Activated CD4-positive, alpha-beta memory T cell treated with anti-CD3 and anti-CD28 coated beads, Interleukin-2, amount 10 ng/mL, durations not matched to agents 7 days and 5 days (primary cell): ENCODE measurements at regions not wholly inside any gene's neighbourhood (a gene's known extent, or its start where the extent isn't known, plus 50 kb on each side); places are given as distances from the start of the nearest gene placed in this dataset.
"Not testable (repeated sequence)": the region's sequence is repeated elsewhere in the genome, so short reads cannot be mapped to it uniquely, and the experiment has no call there.

Source experiments
- CTCF ChIA-PET: fragments of 350-600 bp; sonication (Branson Sonifier 250); formaldehyde crosslinking; loops from one replicate; lab custom pipeline; 2021; ENCODE audit warnings: antibody characterized with exemption, inconsistent platforms; lab: Charles Lee
- POLR2A ChIA-PET: fragments of 350-600 bp; sonication (Branson Sonifier 250); formaldehyde crosslinking; loops from one replicate; lab custom pipeline; 2021; ENCODE audit warnings: antibody characterized with exemption; lab: Charles Lee
- DNase-seq: peaks from one replicate; pipeline ENCODE4 v3.0.0-alpha.2; 2020
- H3K27ac Mint-ChIP-seq: one replicate; pipeline ENCODE4 v1.8.0; 2021; ENCODE audit warnings: mild to moderate bottlenecking, mixed read lengths
- H3K27me3 Mint-ChIP-seq: one replicate; pipeline ENCODE4 v1.8.0; 2021; ENCODE audit warnings: mixed read lengths
- H3K36me3 Mint-ChIP-seq: one replicate; pipeline ENCODE4 v1.8.0; 2021; ENCODE audit warnings: low read depth, mixed read lengths
- H3K4me1 Mint-ChIP-seq: one replicate; pipeline ENCODE4 v1.8.0; 2021; ENCODE audit warnings: mixed read lengths
- H3K4me3 Mint-ChIP-seq: one replicate; pipeline ENCODE4 v1.8.0; 2021; ENCODE audit warnings: mild to moderate bottlenecking, mixed read lengths
- H3K9me3 Mint-ChIP-seq: one replicate; pipeline ENCODE4 v1.8.0; 2021; ENCODE audit warnings: mixed read lengths

GRCh38 chr6:51116723-51117122 lies 298.1 kb downstream of the TFAP2B start:
- H3K36me3 Mint-ChIP-seq, result no peaks in the 10 kb centered on the region
- H3K27ac Mint-ChIP-seq, result no peak overlapping the region
- ChIA-PET CTCF (no interaction called here), POLR2A (no interaction called here)
- no peak overlapping the region for H3K4me3 Mint-ChIP-seq
- H3K9me3 Mint-ChIP-seq, result peaks cover 13% of the 10 kb centered on the region
- no peak for DNase-seq
- H3K27me3 Mint-ChIP-seq, result no peaks in the 10 kb centered on the region
- no peaks in the 10 kb centered on the region for H3K4me1 Mint-ChIP-seq

- H3K9me3 Mint-ChIP-seq, result peaks cover 18% of the 10 kb centered on the region
- no peak overlapping the region for H3K4me3 Mint-ChIP-seq
- DNase-seq, result no peak
- ChIA-PET POLR2A (no interaction called here), CTCF (no interaction called here)
- no peak overlapping the region for H3K27ac Mint-ChIP-seq
- H3K27me3 Mint-ChIP-seq, result no peaks in the 10 kb centered on the region
- no peaks in the 10 kb centered on the region for H3K36me3 Mint-ChIP-seq
- no peaks in the 10 kb centered on the region for H3K4me1 Mint-ChIP-seq
These were observed 300.1 kb downstream of the TFAP2B start for GRCh38 chr6:51118792-51119191.

- DNase-seq, result no peak
- no peak overlapping the region for H3K27ac Mint-ChIP-seq
- H3K9me3 Mint-ChIP-seq, result peaks cover 18% of the 10 kb centered on the region
- H3K4me3 Mint-ChIP-seq, result no peak overlapping the region
- CTCF ChIA-PET, result no interaction called here
- H3K4me1 Mint-ChIP-seq, result no peaks in the 10 kb centered on the region
- H3K27me3 Mint-ChIP-seq, result no peaks in the 10 kb centered on the region
- POLR2A ChIA-PET, result no interaction called here
- H3K36me3 Mint-ChIP-seq, result no peaks in the 10 kb centered on the region
These were observed 301.3 kb downstream of the TFAP2B start for GRCh38 chr6:51120016-51120415.

- peaks cover 17% of the 10 kb centered on the region for H3K9me3 Mint-ChIP-seq
- H3K27ac Mint-ChIP-seq, H3K4me1 Mint-ChIP-seq, POLR2A ChIA-PET, CTCF ChIA-PET, H3K4me3 Mint-ChIP-seq, DNase-seq, H3K36me3 Mint-ChIP-seq, H3K27me3 Mint-ChIP-seq: not testable (repeated sequence)
These were observed 302.8 kb downstream of the TFAP2B start for GRCh38 chr6:51121380-51121976.

GRCh38 chr6:51129043-51129442 lies 310.4 kb downstream of the TFAP2B start:
- H3K9me3 Mint-ChIP-seq, result peaks cover 6% of the 10 kb centered on the region
- no peaks in the 10 kb centered on the region for H3K36me3 Mint-ChIP-seq
- ChIA-PET POLR2A (no interaction called here), CTCF (no interaction called here)
- H3K4me3 Mint-ChIP-seq, result no peak overlapping the region
- no peaks in the 10 kb centered on the region for H3K27me3 Mint-ChIP-seq
- no peaks in the 10 kb centered on the region for H3K4me1 Mint-ChIP-seq
- DNase-seq, result no peak
- H3K27ac Mint-ChIP-seq, result no peak overlapping the region

- no peak for DNase-seq
- Mint-ChIP-seq H3K4me1 (no peaks in the 10 kb centered on the region), H3K27ac (no peak overlapping the region), H3K27me3 (no peaks in the 10 kb centered on the region), H3K9me3 (peaks cover 11% of the 10 kb centered on the region), H3K4me3 (no peak overlapping the region), H3K36me3 (no peaks in the 10 kb centered on the region)
- POLR2A ChIA-PET, result no interaction called here
- CTCF ChIA-PET, result no interaction called here
These were observed 319.1 kb downstream of the TFAP2B start for GRCh38 chr6:51137777-51138176.

- Mint-ChIP-seq H3K27me3 (no peaks in the 10 kb centered on the region), H3K4me1 (no peaks in the 10 kb centered on the region), H3K27ac (no peak overlapping the region), H3K4me3 (no peak overlapping the region), H3K9me3 (peaks cover 11% of the 10 kb centered on the region), H3K36me3 (no peaks in the 10 kb centered on the region)
- ChIA-PET POLR2A (no interaction called here), CTCF (no interaction called here)
- DNase-seq, result no peak
These were observed 321.3 kb downstream of the TFAP2B start for GRCh38 chr6:51139950-51140385.

- H3K9me3 Mint-ChIP-seq, result peaks cover 11% of the 10 kb centered on the region
- H3K4me3 Mint-ChIP-seq, result no peak overlapping the region
- H3K27ac Mint-ChIP-seq, result no peak overlapping the region
- no peaks in the 10 kb centered on the region for H3K27me3 Mint-ChIP-seq
- no peaks in the 10 kb centered on the region for H3K4me1 Mint-ChIP-seq
- POLR2A ChIA-PET, result no interaction called here
- CTCF ChIA-PET, result no interaction called here
- no peak for DNase-seq
- no peaks in the 10 kb centered on the region for H3K36me3 Mint-ChIP-seq
These were observed 322.4 kb downstream of the TFAP2B start for GRCh38 chr6:51141080-51141479.

- Mint-ChIP-seq H3K36me3 (no peaks in the 10 kb centered on the region), H3K27me3 (no peaks in the 10 kb centered on the region), H3K9me3 (peaks cover 8% of the 10 kb centered on the region), H3K27ac (no peak overlapping the region), H3K4me3 (no peak overlapping the region), H3K4me1 (no peaks in the 10 kb centered on the region)
- no peak for DNase-seq
- CTCF ChIA-PET, result no interaction called here
- POLR2A ChIA-PET, result no interaction called here
These were observed 329.1 kb downstream of the TFAP2B start for GRCh38 chr6:51147756-51148155.

- Mint-ChIP-seq H3K4me3 (no peak overlapping the region), H3K36me3 (no peaks in the 10 kb centered on the region), H3K4me1 (no peaks in the 10 kb centered on the region), H3K27ac (no peak overlapping the region), H3K9me3 (peaks cover 3% of the 10 kb centered on the region), H3K27me3 (no peaks in the 10 kb centered on the region)
- no peak for DNase-seq
- ChIA-PET CTCF (no interaction called here), POLR2A (no interaction called here)
These were observed 333.9 kb downstream of the TFAP2B start for GRCh38 chr6:51152594-51152993.

GRCh38 chr6:51153109-51153508 lies 334.4 kb downstream of the TFAP2B start:
- H3K9me3 Mint-ChIP-seq, result peaks cover 3% of the 10 kb centered on the region
- no peaks in the 10 kb centered on the region for H3K36me3 Mint-ChIP-seq
- H3K27ac Mint-ChIP-seq, result no peak overlapping the region
- POLR2A ChIA-PET, result no interaction called here
- H3K4me3 Mint-ChIP-seq, result no peak overlapping the region
- no peaks in the 10 kb centered on the region for H3K4me1 Mint-ChIP-seq
- no peak for DNase-seq
- CTCF ChIA-PET, result no interaction called here
- no peaks in the 10 kb centered on the region for H3K27me3 Mint-ChIP-seq

- H3K27ac Mint-ChIP-seq, H3K4me3 Mint-ChIP-seq, CTCF ChIA-PET, DNase-seq, H3K27me3 Mint-ChIP-seq, H3K36me3 Mint-ChIP-seq, POLR2A ChIA-PET, H3K9me3 Mint-ChIP-seq, H3K4me1 Mint-ChIP-seq: not testable (repeated sequence)
These were observed 336.3 kb downstream of the TFAP2B start for GRCh38 chr6:51154925-51155324.

GRCh38 chr6:51159260-51159659 lies 340.6 kb downstream of the TFAP2B start:
- H3K9me3 Mint-ChIP-seq, H3K27me3 Mint-ChIP-seq, H3K36me3 Mint-ChIP-seq, POLR2A ChIA-PET, H3K4me1 Mint-ChIP-seq, DNase-seq, CTCF ChIA-PET, H3K4me3 Mint-ChIP-seq, H3K27ac Mint-ChIP-seq: not testable (repeated sequence)

- Mint-ChIP-seq H3K27ac (no peak overlapping the region), H3K36me3 (no peaks in the 10 kb centered on the region), H3K27me3 (no peaks in the 10 kb centered on the region), H3K4me1 (no peaks in the 10 kb centered on the region), H3K4me3 (no peak overlapping the region), H3K9me3 (no peaks in the 10 kb centered on the region)
- POLR2A ChIA-PET, result no interaction called here
- DNase-seq, result no peak
- CTCF ChIA-PET, result no interaction called here
These were observed 343.1 kb downstream of the TFAP2B start for GRCh38 chr6:51161752-51162151.
